Dermis blood vessel endothelial cell (primary cell): ENCODE measurements at regions not wholly inside any gene's neighbourhood (a gene's known extent, or its start where the extent isn't known, plus 50 kb on each side); places are given as distances from the start of the nearest gene placed in this dataset.

Experiments used
- DNase-seq: peaks from one replicate; pipeline ENCODE4 v3.0.0; 2010

DNA sequence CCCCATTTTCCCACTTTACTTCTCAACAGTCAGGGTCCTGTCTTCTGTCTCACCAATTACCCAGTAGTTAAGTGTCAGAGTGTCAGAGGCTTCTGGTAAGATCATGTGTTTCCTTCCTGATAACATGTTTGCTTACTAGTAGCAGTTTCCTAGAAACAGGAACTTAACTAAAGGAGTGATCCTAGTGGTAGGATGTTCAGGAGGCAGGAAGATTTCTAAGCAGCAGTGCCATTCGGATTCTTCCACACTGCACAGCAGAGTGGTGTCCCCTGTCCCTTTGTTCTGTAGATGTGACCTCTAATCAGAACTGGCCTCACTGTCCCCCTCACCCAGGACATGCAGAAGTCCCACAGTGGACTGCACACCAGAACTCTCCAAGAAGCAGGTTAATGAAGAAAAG is 221.8 kb upstream of the OSR1 start:
- peak; percentile 6 for DNase-seq

DNA sequence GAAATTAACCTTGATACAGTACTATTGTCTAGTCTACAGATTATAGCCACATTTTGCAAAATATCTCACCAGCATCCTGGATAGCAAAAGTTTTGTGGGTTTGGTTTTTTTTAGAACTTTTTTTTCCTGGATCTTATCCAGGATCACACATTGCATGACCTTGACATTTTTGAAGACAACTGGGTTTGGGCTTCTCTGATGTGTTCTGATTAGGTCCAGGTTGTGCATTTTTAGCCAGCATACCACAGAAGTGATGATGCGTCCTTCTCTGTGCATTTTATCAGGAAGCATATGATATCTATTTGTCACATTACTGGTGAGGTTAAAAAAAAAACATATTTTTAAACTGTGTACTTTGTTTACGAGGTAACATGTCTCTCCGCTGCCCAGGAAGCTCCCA is 221.0 kb upstream of the OSR1 start:
- DNase-seq, result no peak

GRCh38 chr2:19577723-19578122 is 219.3 kb upstream of the OSR1 start:
- no peak for DNase-seq

DNA sequence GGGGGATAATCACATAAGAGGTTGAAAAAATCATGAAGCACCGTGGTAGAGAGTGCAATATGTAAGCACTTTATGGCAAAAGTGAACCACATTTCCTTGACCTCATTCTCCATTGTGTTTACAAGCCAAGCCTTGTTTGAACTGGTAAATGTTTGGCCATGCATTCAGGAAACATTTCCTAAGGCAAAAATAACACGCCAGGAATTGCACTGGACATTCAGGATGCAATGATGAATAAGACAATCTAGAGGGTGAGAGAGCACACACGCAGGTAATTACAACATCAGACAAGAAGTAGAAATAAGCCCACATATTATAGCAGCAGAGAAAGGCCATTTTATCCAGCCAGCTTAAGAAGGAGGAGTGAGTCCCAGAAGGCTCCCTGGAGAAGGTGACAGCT is 218.0 kb upstream of the OSR1 start:
- DNase-seq, result peak; percentile 67

GRCh38 chr2:19575641-19576040 is 217.2 kb upstream of the OSR1 start:
- no peak for DNase-seq

GRCh38 chr2:19574778-19575260 is 216.4 kb upstream of the OSR1 start:
- peak; percentile 78 for DNase-seq

- DNase-seq, result no peak
Measured at GRCh38 chr2:19573784-19574183, 215.4 kb upstream of the OSR1 start.

GRCh38 chr2:19571773-19572172 is 213.3 kb upstream of the OSR1 start:
- DNase-seq, result no peak

- no peak for DNase-seq
Measured at GRCh38 chr2:19569300-19569791, 210.9 kb upstream of the OSR1 start.

GRCh38 chr2:19568809-19569208 is 210.4 kb upstream of the OSR1 start:
- no peak for DNase-seq

DNA sequence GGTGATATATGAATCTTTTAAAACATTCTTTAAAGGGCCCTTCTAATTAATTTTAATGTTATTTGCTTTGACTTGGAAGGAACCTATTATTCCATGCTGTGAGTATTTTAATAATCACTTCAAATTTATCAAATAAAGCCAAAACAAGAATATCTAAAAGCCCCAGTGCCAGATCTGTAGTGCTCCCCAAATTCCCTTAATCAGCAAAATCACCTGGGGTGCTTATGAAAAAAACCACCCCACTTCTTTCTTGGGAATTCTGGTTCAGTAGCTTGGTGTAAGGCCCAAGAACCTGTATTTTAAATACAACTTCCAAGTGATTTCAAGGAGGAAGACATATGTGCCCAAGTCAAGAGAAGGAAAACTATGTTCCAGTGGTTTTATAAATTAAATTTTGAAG is 202.4 kb upstream of the OSR1 start:
- DNase-seq, result no peak

- no peak for DNase-seq
Measured at GRCh38 chr2:19559596-19560240, 201.3 kb upstream of the OSR1 start.

GRCh38 chr2:19556648-19557047 is 198.2 kb upstream of the OSR1 start:
- DNase-seq, result no peak

GRCh38 chr2:19554520-19554919 is 196.1 kb upstream of the OSR1 start:
- no peak for DNase-seq

DNA sequence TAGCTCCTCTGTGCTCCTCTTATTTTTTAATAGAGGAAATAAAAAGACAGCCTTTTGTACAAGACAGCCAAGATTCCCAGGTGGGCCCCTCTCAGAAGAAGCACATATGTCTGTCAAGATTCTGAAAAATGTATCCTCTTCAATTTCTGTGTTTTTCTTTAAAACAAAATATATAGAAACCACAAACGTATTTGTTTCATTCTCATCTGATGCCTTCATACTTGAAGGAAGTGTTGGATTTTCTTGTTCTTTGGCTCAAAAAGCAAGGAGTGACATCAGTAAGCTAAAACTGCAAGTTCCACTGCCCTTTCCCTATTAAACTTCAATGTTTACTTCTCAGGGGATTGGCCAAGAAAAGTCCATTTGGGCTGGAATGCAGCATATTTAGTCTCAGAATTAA is 193.8 kb upstream of the OSR1 start:
- DNase-seq, result no peak

- DNase-seq, result no peak
Measured at GRCh38 chr2:19550750-19551149, 192.3 kb upstream of the OSR1 start.

DNA sequence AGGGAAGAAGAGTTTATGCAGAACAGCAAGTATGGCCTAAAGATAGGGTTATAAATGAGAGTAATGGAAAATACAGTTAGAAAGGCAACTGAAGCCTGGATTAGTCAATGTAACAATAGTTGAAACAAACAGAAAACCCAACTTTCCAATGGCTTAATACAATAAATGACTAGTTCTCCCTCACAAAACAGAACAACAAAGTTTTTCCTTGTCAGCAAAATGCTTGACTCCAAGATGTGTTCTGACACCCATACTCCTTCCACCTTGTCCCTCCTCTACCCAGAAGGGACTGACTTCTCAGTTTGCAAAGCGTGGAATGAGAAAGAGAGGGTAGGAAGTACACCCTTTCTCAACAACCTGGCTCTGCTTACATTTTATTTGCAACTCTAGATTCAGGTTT is 191.4 kb upstream of the OSR1 start:
- DNase-seq, result no peak

DNA sequence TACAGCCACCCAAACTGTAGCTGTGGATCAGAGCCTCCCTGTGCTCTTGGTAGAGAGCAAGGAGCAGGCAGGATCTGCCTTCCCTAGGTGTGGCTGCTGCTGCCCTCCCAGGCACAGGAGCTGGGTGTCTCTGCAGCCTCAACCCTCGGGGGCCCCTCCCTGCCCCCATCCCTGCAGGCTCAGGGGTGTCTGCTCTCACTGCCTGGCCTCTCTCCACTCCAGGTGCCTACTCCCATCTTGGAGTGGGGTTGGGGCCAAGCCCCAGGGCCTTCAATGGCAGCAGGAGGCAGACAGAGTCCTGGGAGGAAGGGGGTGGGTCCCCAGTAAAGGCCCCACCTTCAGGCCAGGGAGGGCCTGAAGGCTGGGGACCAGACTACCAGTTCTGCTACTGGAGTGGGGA is 189.7 kb upstream of the OSR1 start:
- no peak for DNase-seq

DNA sequence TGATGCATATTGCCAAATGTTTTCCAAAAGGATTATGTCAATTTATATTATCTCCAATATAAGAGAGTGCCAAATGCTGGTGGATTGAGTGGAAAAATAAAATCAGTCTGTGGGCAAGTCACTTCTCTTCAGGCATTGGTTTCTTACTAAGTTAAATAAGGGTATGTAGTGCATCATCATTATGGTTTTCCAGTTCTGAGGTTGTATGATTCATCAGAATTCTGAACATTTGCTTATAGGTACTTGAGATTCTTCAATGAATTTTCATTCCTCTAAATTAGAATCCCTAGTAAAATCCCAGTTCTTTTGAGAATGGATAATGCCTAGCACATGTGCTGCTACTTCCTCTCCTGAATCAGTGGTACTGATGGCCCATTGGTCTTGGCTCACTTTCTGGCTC is 188.9 kb upstream of the OSR1 start:
- DNase-seq, result no peak

- no peak for DNase-seq
Measured at GRCh38 chr2:19545507-19545906, 187.1 kb upstream of the OSR1 start.

GRCh38 chr2:19543663-19544383 is 185.4 kb upstream of the OSR1 start:
- no peak for DNase-seq

DNA sequence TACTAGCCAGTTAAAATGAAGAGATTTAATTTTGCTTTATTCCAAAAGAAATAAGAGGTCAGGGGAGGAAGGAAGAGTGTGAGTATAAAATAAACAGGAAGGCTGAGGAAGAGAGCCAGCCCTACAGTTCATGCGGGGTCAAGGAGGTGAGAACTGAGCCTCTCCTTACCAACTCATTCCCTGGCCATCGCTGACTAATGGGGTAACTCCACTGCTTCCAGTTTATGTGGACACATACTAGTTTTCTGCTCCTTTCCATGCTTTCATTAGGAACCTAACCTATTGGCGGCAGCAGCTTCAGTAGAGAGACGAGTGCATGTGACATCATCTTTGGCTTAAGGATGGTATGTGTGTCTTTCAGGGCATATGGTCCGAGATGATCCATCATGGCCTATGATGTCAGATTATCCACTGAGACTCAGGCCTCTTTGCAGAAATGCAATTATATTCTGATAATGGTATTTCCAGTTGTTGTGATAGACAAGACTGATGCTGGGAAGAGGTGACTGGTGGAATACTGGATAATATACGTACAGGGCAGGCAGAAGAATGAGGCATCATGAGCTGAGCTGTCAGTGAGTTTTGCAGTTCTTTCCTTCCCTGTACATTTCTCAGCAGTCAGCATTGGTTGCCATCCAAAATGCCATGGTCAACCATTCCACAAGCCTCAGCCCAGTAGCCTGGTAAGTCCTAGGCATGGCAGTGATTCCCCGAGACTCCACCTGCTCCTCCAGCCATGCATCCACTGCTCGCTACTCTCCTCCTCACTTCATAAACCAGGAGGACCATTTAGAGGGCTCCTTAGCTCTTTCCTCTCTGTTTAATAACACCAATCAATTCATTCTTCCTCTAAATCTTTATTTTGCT is 184.6 kb upstream of the OSR1 start:
- DNase-seq, result no peak

DNA sequence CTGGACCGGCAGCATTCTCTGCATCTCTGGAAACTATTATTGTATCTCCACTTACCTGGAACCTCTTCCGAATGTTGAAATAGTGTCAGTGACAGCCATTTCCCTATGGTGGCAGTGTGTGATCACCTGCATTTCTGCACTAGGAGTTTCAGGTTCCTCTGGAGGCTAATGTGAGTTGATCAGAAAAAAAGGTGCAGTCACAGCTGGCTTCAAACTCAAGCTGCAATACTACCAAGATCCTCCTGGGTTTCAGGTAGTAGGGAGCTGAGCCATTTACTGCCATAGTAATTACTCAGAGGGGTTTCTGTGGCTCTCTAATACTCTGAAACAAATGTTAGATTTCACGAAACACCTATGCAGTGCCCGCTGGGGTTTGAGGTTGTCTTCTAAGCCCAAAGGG is 183.5 kb upstream of the OSR1 start:
- no peak for DNase-seq
